ENCODE measurements at regions not wholly inside any gene's neighbourhood (a gene's known extent, or its start where the extent isn't known, plus 50 kb on each side); places are given as distances from the start of the nearest gene placed in this dataset.

GRCh38 chr4:74590476-74590875 lies 145.5 kb downstream of the AREG start:
- TF ChIP-seq CTCF (IDR thresholded peaks at IDR 0.05) = no peak
- TF ChIP-seq ZFX (IDR thresholded peaks at IDR 0.05; ENCODE audit: borderline replicate concordance) = no peak

GRCh38 chr4:74598611-74599325 lies 153.8 kb downstream of the AREG start:
- TF ChIP-seq ZFX (IDR thresholded peaks at IDR 0.05; ENCODE audit: borderline replicate concordance) (no peak), CTCF (IDR thresholded peaks at IDR 0.05) (no peak)
- no peak overlapping the region for H3K27ac ChIP-seq

More at GRCh38 chr4:74590476-74590875, 145.5 kb downstream of the AREG start:
- H3K27ac ChIP-seq = no peak overlapping the region

- TF ChIP-seq ZFX (IDR thresholded peaks at IDR 0.05; ENCODE audit: borderline replicate concordance) (no peak), CTCF (IDR thresholded peaks at IDR 0.05) (no peak)
- no peak overlapping the region for H3K27ac ChIP-seq
Observed at GRCh38 chr4:74603186-74603585, 158.2 kb downstream of the AREG start.

- H3K27ac ChIP-seq = no peak overlapping the region
- TF ChIP-seq CTCF (IDR thresholded peaks at IDR 0.05) (no peak), ZFX (IDR thresholded peaks at IDR 0.05; ENCODE audit: borderline replicate concordance) (no peak)
Observed at GRCh38 chr4:74608151-74608949, 163.4 kb downstream of the AREG start.

GRCh38 chr4:74610491-74610890 lies 165.6 kb downstream of the AREG start:
- no peak for TF ChIP-seq CTCF (IDR thresholded peaks at IDR 0.05)
- no peak for TF ChIP-seq ZFX (IDR thresholded peaks at IDR 0.05; ENCODE audit: borderline replicate concordance)

GRCh38 chr4:74612837-74613236 lies 167.9 kb downstream of the AREG start:
- TF ChIP-seq CTCF (IDR thresholded peaks at IDR 0.05) = no peak
- no peak for TF ChIP-seq ZFX (IDR thresholded peaks at IDR 0.05; ENCODE audit: borderline replicate concordance)
- H3K27ac ChIP-seq = no peak overlapping the region

More at GRCh38 chr4:74610491-74610890, 165.6 kb downstream of the AREG start:
- no peak overlapping the region for H3K27ac ChIP-seq

GRCh38 chr4:74613266-74613665 lies 168.3 kb downstream of the AREG start:
- no peak overlapping the region for H3K27ac ChIP-seq
- TF ChIP-seq CTCF (IDR thresholded peaks at IDR 0.05) (no peak), ZFX (IDR thresholded peaks at IDR 0.05; ENCODE audit: borderline replicate concordance) (no peak)
